Upper lobe of right lung (tissue), 1 donor: ENCODE measurements at regions not wholly inside any gene's neighbourhood (a gene's known extent, or its start where the extent isn't known, plus 50 kb on each side); places are given as distances from the start of the nearest gene placed in this dataset.

Experiments
- ATAC-seq: fragments of 200-7000 bp; cut with Tn5 transposase; one replicate; pipeline ENCODE4 v1.9.1; 2020; ENCODE audit warnings: mild to moderate bottlenecking, moderate library complexity
- DNase-seq: peaks from one replicate; pipeline ENCODE4 v3.0.0-alpha.2; 2020
- H3K27ac ChIP-seq: fragments of 200-600 bp; one replicate; pipeline ENCODE4 v1.8.0; 2022
- H3K27me3 ChIP-seq: fragments of 200-600 bp; one replicate; pipeline ENCODE4 v1.8.0; 2022; ENCODE audit warnings: mild to moderate bottlenecking
- H3K36me3 ChIP-seq: fragments of 200-600 bp; one replicate; pipeline ENCODE4 v1.8.0; 2022
- H3K4me1 ChIP-seq: fragments of 200-600 bp; one replicate; pipeline ENCODE4 v1.8.0; 2022
- H3K4me3 ChIP-seq: fragments of 200-600 bp; one replicate; pipeline ENCODE4 v1.8.0; 2022; ENCODE audit warnings: mild to moderate bottlenecking
- H3K9me3 ChIP-seq: fragments of 200-600 bp; one replicate; pipeline ENCODE4 v1.8.0; 2022
- intact Hi-C: fragments of 100-400 bp; cut with DNase I; formaldehyde crosslinking; loops from one replicate; pipeline ENCODE4 v1.11.0; 2022
- TF ChIP-seq, protein P1 (sequence below): fragments of 200-600 bp; IDR thresholded peaks from one replicate; pipeline ENCODE4 v1.8.0; 2022; ENCODE audit warnings: antibody characterized with exemption
- donor health status: DM: no; HTN: yes; CAD: no; lungs with severe emphysema.

GRCh38 chr17:77881545-77881944, 77.0 kb upstream of the TNRC6C start:
- H3K4me1 ChIP-seq = peaks cover 22% of the 10 kb centered on the region
- H3K36me3 ChIP-seq = no peaks in the 10 kb centered on the region
- peak overlapping the region; percentile 79 for H3K27ac ChIP-seq
- DNase-seq (peak; percentile 87), ATAC-seq (peak; percentile 91)
- intact Hi-C loops = no loop called here
- no peak overlapping the region for H3K4me3 ChIP-seq
- TF ChIP-seq, protein P1, sequence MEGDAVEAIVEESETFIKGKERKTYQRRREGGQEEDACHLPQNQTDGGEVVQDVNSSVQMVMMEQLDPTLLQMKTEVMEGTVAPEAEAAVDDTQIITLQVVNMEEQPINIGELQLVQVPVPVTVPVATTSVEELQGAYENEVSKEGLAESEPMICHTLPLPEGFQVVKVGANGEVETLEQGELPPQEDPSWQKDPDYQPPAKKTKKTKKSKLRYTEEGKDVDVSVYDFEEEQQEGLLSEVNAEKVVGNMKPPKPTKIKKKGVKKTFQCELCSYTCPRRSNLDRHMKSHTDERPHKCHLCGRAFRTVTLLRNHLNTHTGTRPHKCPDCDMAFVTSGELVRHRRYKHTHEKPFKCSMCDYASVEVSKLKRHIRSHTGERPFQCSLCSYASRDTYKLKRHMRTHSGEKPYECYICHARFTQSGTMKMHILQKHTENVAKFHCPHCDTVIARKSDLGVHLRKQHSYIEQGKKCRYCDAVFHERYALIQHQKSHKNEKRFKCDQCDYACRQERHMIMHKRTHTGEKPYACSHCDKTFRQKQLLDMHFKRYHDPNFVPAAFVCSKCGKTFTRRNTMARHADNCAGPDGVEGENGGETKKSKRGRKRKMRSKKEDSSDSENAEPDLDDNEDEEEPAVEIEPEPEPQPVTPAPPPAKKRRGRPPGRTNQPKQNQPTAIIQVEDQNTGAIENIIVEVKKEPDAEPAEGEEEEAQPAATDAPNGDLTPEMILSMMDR = no peak
- no peaks in the 10 kb centered on the region for H3K9me3 ChIP-seq
- H3K27me3 ChIP-seq = no peaks in the 10 kb centered on the region

- Histone ChIP-seq H3K4me3 (no peak overlapping the region), H3K27me3 (no peaks in the 10 kb centered on the region), H3K36me3 (no peaks in the 10 kb centered on the region), H3K4me1 (peaks cover 24% of the 10 kb centered on the region), H3K9me3 (no peaks in the 10 kb centered on the region), H3K27ac (peak overlapping the region; percentile 79)
- no peak for ATAC-seq
- intact Hi-C loops = no loop called here
- TF ChIP-seq, protein P1 = no peak
- DNase-seq = no peak
Measured at GRCh38 chr17:77882040-77882439, 76.5 kb upstream of the TNRC6C start.

DNA sequence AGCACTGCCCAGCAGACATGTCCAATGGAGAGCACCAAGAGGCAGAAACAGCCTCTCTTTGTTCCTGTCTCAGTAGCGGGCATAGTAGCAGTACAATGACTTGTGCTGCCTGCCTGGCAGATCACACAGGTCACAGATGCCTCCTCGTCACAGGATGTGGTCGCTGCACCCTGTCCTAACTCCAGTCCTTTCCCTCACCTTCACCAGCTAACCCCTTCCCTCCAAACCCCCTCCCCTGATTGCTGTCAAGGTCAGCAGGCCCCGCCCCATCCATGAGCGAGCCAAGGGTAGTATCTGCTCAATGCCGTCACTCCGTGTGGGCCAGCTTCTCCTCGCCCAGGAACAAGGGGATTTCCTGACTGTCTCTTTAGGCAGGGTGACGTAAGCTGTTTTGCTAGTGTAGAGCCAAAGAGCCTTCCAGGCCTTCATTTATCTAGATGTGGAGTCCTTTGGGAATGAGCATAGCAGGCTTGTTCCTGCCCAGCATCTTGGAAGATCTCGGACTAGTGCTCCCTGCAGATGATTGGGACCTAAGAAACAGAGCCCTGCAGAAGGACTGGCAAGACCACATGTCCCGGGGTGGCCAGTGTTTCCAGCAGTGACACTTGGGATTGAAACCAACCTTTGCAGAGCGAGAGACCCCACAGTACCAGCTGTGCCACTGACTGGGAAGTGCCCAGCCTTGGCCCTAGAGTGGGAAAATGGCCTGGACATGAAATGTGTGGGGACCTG, 75.9 kb upstream of the TNRC6C start:
- peaks cover 30% of the 10 kb centered on the region for H3K4me1 ChIP-seq
- H3K36me3 ChIP-seq = no peaks in the 10 kb centered on the region
- TF ChIP-seq, protein P1 = no peak
- intact Hi-C loops = no loop called here
- no peaks in the 10 kb centered on the region for H3K27me3 ChIP-seq
- no peak for DNase-seq
- ATAC-seq = peak; percentile 43
- H3K9me3 ChIP-seq = no peaks in the 10 kb centered on the region
- peak overlapping the region; percentile 7 for H3K27ac ChIP-seq
- H3K4me3 ChIP-seq = no peak overlapping the region

DNA sequence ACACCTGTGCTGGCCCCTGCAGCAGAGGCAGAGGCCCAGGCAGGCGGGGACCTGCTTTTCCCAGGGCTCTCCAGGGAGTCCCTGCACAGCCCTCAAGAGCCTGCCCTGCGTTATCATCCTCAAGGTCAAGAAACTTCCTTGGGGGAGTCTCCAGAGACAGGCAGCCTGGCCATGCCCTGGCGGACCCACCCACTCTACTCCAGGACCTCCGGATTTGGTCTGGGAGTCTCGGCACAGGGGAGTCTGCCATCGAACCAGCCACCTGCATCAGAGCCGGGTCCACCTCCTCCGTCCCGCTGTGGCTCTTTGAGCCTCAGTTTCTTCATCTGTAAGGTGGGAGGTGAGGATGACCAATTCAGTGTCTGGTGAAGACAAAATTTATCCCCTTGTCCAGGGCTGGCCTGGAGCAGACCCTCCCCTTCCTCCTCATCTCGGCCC, 75.3 kb upstream of the TNRC6C start:
- Histone ChIP-seq H3K4me1 (peaks cover 30% of the 10 kb centered on the region), H3K4me3 (no peak overlapping the region), H3K36me3 (no peaks in the 10 kb centered on the region), H3K27ac (peak overlapping the region; percentile 7), H3K27me3 (no peaks in the 10 kb centered on the region), H3K9me3 (no peaks in the 10 kb centered on the region)
- DNase-seq (no peak), ATAC-seq (no peak)
- TF ChIP-seq, protein P1 = no peak
- intact Hi-C loops = no loop called here

DNA sequence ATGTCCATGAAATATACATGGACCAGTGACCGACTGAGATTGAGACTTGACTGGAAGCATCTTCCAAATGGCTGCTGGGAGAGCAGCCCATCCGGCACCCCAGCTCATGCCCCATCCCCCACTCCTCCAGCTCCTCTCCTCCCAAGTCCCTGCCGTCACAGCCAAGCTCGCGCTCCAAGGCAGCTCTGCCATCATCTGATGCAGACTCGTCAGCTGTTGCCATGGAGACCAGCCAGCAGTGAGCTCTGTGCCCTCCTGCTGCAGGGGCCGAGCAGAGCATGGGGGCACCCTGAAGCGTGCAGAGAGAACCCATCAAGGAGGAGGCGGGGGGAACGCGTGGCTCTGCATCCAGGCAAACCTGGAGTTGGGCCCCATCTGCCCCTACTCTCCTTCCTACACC, 74.5 kb upstream of the TNRC6C start:
- Histone ChIP-seq H3K9me3 (no peaks in the 10 kb centered on the region), H3K36me3 (no peaks in the 10 kb centered on the region), H3K27me3 (no peaks in the 10 kb centered on the region), H3K27ac (no peak overlapping the region), H3K4me1 (peaks cover 30% of the 10 kb centered on the region), H3K4me3 (no peak overlapping the region)
- DNase-seq (no peak), ATAC-seq (no peak)
- intact Hi-C loops = no loop called here
- TF ChIP-seq, protein P1 = no peak
